ENCODE measurements at regions not wholly inside any gene's neighbourhood (a gene's known extent, or its start where the extent isn't known, plus 50 kb on each side); places are given as distances from the start of the nearest gene placed in this dataset.

GRCh38 chr3:152192936-152193672, 75.6 kb upstream of the MBNL1 start:
- no peak for DNase-seq

DNA sequence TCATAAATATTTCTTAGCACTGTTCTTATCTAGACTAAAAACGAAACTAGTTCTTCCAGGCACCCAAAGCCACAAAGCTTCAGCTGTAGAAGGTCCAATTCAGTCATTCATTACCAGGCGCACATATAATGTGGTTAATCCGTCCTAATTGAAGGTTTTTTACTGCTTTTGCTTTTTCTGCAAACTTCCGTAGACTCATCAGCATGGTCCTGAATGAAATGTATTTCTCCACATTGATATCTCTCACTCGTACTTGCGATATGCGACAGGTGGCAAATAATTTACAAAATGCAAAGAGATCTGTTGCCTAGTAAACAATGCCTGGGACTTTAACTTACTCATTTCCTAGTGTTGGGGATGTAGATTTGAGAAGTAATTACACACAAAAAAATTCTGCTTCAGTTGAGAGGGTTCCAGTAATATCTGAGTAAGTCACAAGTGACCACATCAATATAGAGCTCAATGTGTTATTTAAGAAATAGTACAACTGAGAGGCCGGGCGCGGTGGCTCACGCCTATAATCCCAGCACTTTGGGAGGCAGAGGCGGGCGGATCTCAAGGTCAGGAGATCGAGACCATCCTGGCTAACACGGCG, 75.0 kb upstream of the MBNL1 start:
- DNase-seq: no peak

- no peak for DNase-seq
Measured at GRCh38 chr3:152195206-152195605, 73.5 kb upstream of the MBNL1 start.

- DNase-seq: no peak
Measured at GRCh38 chr3:152196782-152197181, 71.9 kb upstream of the MBNL1 start.

GRCh38 chr3:152197451-152197850, 71.3 kb upstream of the MBNL1 start:
- DNase-seq: no peak

DNA sequence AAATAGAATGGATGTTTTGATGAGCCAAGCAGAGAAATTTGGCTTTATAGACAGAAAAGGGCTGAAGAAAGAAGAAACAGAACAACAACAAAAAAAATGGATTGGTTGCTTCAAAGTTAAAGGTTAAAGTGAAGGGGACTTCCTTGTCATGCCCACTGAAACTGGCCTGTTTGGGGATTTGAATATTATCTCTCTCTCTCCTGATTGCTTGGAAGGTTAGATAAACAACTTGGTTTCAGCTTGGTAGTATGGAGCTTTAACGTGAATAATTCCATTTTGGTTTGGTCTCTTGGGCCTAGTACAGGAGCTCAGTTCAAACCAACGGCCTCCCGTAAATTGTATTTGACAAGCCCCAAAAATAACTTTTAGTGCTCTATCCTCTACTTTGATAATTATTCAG, 70.8 kb upstream of the MBNL1 start:
- no peak for DNase-seq

DNA sequence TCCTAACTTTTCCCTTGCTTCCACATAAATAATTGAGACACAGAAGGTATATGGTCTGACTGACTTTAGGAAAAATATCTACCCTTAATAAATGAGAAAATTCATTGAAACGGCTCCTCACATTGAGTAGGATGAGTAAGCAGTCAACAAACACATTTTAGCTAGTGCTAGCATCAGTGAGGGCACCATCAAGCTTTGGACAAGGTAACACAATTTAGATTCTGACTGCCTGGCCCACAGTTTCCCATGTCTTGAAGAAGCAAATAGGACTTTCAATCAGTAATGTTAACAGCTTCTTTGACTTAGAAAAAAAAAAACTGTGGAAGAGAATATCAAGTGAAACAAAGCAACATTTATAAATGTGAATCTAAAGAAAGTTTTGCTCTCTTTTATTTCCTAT, 70.1 kb upstream of the MBNL1 start:
- DNase-seq: no peak

GRCh38 chr3:152199102-152199840, 69.5 kb upstream of the MBNL1 start:
- no peak for DNase-seq

GRCh38 chr3:152200476-152201420, 68.0 kb upstream of the MBNL1 start:
- DNase-seq: no peak

DNA sequence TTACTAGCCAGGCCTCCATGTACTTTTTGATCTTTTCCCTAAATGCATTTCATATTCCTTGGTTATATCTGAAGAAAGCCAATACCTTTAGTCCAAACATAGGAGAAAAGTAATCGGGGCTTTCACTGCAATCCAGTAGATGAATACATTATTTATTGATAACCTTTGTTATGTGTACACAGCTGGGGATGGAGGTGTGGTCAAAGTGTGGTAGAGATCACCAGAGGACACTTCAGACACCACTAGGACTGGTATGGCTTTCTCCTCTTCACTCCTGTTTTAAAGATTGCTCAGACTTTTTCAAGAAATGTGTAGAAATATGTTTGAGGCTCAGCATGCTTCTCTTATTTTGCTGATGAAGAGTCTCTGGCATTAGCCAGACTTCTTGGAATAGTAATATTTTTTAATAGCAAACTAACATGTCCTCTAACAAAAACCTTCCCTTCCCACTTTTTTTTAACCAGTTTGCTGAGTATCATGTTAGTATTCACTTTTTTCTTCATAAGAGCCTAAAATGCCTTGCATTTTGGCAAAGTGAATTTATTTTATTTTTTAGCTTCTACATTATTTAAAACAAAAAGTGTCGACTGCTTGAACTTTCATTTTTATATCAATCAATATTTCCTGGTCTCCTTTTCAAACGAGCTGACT, 65.6 kb upstream of the MBNL1 start:
- DNase-seq: no peak

GRCh38 chr3:152203652-152204051, 65.1 kb upstream of the MBNL1 start:
- no peak for DNase-seq

- DNase-seq: no peak
Measured at GRCh38 chr3:152204218-152204617, 64.5 kb upstream of the MBNL1 start.

DNA sequence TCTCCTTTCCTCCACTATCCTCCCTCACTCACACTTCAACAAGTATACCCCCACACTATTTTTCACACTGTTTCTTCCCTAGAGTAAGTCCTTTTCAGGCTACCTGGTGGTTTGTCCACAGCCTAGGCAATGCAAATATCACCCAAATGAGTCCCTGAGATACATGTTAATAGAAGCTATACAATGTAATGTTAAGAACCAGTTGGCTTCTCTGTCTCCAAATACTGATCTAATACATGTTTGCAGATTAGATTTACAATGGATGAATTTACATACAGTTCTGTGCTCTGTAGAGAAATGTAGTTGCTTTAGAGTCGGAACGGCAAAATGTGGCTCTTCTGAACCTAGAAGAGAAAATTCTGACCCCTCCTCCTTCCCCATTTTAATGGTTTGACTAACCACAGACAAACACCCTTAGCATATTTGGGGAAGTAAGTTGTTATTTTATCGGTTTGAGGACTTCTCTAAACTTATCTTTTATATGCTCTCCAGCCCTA, 63.6 kb upstream of the MBNL1 start:
- DNase-seq: no peak

- no peak for DNase-seq
Measured at GRCh38 chr3:152206243-152206760, 62.4 kb upstream of the MBNL1 start.

DNA sequence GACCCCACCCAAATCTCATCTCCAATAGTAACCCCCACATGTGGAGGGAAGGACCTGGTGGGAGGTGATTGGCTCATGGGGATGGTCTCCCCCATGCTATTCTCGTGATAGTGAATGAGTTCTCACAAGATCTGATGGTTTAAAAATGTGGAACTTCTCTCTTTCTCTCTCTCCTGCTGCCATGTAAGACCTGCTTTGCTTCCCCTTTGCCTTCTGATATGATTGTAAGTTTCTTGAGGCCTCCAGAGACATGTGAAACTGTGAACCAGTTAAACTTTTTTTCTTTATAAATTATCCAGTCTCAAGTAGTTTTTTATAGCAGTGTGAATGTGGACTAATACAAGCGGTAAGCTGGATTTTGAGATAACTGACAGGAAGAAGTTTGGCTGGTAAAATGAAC, 60.3 kb upstream of the MBNL1 start:
- DNase-seq: no peak

- DNase-seq: no peak
Measured at GRCh38 chr3:152209060-152209459, 59.7 kb upstream of the MBNL1 start.

- no peak for DNase-seq
Measured at GRCh38 chr3:152209776-152210175, 59.0 kb upstream of the MBNL1 start.

GRCh38 chr3:152210697-152211096, 58.0 kb upstream of the MBNL1 start:
- no peak for DNase-seq

DNA sequence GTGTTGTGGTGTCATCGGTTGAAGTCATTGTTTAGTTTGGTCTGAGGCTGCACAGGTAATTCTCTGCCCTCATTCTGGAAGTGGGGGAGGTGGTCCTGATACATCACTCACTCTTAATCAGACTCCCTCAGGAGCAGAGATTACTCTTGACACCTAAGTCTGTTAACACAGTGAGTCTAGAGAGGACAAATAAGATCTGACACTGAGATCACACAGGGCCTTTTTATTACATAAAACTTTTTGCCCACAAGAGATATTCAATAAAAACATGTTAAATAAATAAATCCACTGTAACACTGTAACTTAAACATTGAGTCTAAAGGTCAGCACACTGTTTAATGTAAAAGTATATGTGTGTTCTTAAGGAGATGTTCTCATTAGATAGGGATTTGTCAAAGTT, 57.1 kb upstream of the MBNL1 start:
- no peak for DNase-seq

DNA sequence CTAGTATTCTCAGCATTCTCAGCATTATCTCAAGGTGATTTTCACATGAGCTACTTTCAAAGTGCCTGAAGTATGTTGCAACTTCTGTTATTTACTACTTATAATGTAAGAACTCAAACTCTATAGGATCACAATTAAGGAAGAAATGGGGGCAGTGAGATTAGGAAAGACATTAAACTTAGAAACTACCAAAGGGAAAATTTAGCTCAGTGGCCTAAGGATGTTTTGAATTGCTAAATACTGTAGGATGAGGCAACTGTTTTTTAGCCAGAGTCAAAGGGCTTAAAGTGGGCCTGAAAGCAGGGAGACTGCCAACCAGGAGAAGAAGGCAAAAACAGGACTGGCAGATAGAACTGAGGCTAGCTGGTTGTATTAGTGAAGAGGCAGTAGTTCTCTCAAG, 55.5 kb upstream of the MBNL1 start:
- no peak for DNase-seq

- no peak for DNase-seq
Measured at GRCh38 chr3:152213938-152214337, 54.8 kb upstream of the MBNL1 start.
